ENCODE measurements at regions not wholly inside any gene's neighbourhood (a gene's known extent, or its start where the extent isn't known, plus 50 kb on each side); places are given as distances from the start of the nearest gene placed in this dataset.
A peak's percentile ranks its signal among the peaks of the same experiment; 100 is the strongest.

DNA sequence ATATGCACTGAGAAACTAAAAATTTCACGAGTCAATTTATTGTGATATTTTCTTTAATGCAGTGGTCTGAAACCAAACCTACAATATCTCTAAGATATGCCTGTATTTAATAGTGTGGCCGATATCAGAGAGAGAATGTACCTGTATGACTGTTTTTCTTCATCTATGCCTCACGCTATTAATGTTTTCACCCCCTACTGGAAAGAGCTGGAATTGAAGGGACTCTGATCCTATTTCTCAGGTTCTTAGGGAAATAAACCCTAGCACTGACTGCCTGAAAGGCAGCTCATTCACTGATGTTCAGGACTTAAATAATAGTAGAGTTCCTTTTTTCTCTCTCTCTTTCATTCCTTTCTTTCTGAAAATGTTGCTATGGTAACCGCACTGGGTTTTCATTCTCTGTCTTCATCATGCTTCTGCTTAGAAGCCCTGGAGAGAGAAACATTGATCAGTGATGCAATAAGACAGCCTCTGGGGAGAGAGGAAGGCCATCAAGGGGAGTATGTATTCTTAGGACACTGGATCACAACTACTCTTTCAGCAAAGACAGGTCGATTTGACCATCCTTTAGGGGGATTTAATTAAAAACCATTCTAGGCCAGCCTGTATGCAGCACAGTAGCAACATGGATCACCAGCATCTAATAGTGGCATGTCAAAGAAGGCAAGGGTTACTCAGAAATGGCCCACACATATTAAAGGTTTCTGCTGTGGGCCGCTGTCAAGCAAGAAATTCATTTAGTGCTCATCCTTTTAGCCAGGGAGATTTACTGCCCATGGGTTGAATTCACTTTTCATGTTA lies 1135.7 kb downstream of the IGSF11 start:
- TF ChIP-seq, protein P1, sequence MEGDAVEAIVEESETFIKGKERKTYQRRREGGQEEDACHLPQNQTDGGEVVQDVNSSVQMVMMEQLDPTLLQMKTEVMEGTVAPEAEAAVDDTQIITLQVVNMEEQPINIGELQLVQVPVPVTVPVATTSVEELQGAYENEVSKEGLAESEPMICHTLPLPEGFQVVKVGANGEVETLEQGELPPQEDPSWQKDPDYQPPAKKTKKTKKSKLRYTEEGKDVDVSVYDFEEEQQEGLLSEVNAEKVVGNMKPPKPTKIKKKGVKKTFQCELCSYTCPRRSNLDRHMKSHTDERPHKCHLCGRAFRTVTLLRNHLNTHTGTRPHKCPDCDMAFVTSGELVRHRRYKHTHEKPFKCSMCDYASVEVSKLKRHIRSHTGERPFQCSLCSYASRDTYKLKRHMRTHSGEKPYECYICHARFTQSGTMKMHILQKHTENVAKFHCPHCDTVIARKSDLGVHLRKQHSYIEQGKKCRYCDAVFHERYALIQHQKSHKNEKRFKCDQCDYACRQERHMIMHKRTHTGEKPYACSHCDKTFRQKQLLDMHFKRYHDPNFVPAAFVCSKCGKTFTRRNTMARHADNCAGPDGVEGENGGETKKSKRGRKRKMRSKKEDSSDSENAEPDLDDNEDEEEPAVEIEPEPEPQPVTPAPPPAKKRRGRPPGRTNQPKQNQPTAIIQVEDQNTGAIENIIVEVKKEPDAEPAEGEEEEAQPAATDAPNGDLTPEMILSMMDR (IDR thresholded peaks at IDR 0.05; ENCODE audit: insufficient read depth, low read depth, low read length) = peak; percentile 42
- DNase-seq (ENCODE audit: low read depth) = peak; percentile 2
- no peak overlapping the region for H3K4me3 ChIP-seq (ENCODE audit: low read depth, low read length)

DNA sequence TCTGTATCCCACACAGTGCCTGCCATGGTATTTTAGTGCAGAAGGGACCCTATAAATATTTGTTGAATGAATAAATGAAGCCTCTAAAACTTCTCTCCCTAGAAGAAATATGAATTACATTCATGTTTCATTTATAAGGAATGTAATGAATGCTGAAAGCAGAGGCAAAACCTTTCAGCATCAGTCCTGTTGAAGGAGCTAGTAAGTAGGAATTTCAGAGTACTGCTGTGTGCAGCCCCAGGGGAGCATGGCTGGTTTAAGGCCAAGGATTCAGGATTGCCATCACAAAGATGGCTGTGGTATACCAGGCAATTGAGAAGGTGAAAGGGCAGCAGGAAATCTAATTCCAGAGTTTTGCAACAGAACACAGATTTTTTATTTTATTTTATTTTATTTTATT lies 1131.4 kb downstream of the IGSF11 start:
- no peak overlapping the region for H3K4me3 ChIP-seq (ENCODE audit: low read depth, low read length)
- DNase-seq (ENCODE audit: low read depth) = peak; percentile 17
- TF ChIP-seq, protein P1 (IDR thresholded peaks at IDR 0.05; ENCODE audit: insufficient read depth, low read depth, low read length) = no peak

DNA sequence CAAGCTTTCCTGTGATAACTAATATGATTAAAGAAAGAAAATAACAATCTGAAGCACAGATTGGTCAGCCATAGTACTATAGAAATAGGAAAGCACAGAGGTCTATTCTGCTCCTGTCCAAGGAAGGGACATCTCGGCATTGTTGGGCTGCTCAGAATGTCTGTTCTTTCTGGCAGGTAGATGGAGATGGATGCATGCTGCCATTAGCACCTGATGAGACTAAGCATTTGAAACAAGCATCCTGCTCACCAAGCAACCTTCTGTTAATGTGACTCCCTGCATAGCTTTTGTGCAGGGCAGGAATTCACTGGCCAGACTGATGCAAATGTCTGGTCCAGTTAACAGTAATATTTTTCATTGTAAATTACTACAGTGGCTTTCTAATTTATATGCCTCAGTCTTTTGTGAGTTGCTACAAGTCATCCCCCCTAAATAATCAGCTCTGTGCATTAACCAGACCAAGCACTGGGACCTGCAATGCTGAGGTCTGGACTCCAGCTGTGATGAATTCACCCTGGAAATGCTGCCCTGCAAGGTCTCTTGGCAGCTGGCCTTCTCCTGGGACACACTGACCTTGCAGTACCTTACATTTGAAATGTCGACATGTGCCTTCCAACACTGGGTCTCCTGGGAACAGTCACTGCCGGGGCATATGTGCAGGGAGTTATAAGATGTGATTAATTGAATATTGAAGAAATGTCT lies 1123.7 kb downstream of the IGSF11 start:
- H3K4me3 ChIP-seq (ENCODE audit: low read depth, low read length) = no peak overlapping the region
- no peak for DNase-seq (ENCODE audit: low read depth)
- TF ChIP-seq, protein P1 (IDR thresholded peaks at IDR 0.05; ENCODE audit: insufficient read depth, low read depth, low read length) = no peak

DNA sequence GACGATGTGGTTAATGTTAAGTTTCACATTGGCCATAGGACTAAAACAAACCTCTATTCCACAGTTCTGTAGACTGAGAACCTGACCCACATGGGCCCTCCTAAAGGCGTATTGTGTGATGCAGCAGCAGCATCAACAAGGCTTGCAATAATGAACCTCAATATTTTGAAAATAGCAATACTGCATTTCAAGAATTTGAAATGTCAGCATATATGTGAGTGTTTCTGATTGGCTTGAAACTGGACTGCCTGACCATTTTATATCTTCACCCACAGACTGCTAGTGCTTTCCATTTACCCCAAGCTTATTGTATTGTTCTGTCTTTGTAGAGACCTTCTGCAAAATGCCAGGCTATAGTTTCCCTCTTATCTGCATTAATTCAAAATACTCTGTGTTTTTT lies 1122.3 kb downstream of the IGSF11 start:
- TF ChIP-seq, protein P1 (IDR thresholded peaks at IDR 0.05; ENCODE audit: insufficient read depth, low read depth, low read length) = no peak
- no peak overlapping the region for H3K4me3 ChIP-seq (ENCODE audit: low read depth, low read length)
- DNase-seq (ENCODE audit: low read depth) = no peak

DNA sequence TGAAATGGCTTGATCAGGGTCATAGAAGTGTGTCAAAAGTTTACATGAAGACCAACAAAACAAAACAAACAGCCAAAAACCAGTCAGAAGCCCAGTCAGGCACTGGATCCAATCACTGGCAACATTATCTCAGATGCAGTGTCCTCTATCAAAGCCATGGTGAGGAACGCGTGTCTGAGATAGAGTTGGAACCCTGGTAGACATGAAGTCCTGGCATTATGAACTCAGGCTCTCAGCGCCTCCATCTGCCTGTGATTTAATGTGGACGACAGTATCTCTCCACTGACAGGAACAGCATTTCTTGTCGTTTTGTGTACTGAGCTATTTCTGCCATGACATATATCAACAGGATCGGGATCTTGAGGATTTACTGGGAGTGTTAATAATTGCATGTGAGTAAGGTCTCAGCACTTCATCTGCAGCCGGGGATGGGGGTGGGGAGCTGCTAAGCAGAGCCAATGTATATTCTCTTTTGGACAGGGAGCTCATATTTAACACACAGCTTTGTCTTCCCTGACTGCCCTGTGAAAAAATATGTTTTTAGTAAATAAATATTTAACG lies 1120.0 kb downstream of the IGSF11 start:
- TF ChIP-seq, protein P1 (IDR thresholded peaks at IDR 0.05; ENCODE audit: insufficient read depth, low read depth, low read length) = no peak
- no peak for DNase-seq (ENCODE audit: low read depth)
- no peak overlapping the region for H3K4me3 ChIP-seq (ENCODE audit: low read depth, low read length)

DNA sequence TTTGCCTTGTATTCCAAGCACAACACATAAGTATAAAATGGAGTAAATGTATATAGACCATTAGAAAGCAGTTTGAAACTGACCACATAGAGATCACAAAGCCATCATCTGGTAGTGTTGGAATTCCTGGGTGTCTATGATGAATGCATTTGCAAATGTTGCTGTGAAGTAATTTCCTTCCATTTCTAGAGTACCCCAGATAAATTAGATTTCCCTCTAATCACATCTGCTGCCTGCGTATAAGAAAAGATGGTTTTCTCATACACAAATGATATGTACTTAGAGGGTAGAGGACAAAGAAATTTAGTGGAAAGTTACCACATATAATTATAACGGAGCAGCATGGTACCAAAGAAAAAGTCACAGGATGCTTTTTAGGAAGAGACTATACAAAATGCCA lies 1117.8 kb downstream of the IGSF11 start:
- TF ChIP-seq, protein P1 (IDR thresholded peaks at IDR 0.05; ENCODE audit: insufficient read depth, low read depth, low read length) = no peak
- no peak overlapping the region for H3K4me3 ChIP-seq (ENCODE audit: low read depth, low read length)
- DNase-seq (ENCODE audit: low read depth) = no peak
